SU-DHL-6 (cell line): ENCODE measurements at regions not wholly inside any gene's neighbourhood (a gene's known extent, or its start where the extent isn't known, plus 50 kb on each side); places are given as distances from the start of the nearest gene placed in this dataset.

Source experiments
- H2AFZ ChIP-seq: fragments of 200-600 bp; sonication (generic); 2 replicates; pipeline ENCODE4 v1.6.1; 2014; ENCODE audit warnings: low read depth, mild to moderate bottlenecking, moderate library complexity, mixed read lengths, antibody characterized with exemption, low read length; ENCODE audit not compliant: severe bottlenecking
- H3F3A ChIP-seq: fragments of 200-600 bp; shearing (Covaris generic); 2 replicates; pipeline ENCODE4 v1.6.0; 2016; ENCODE audit warnings: antibody characterized with exemption, mild to moderate bottlenecking; ENCODE audit not compliant: insufficient read depth
- H3K27ac ChIP-seq: fragments of 200-600 bp; sonication (generic); 2 replicates; pipeline ENCODE4 v1.5.1; 2016; ENCODE audit warnings: low read depth, mild to moderate bottlenecking, low read length, moderate library complexity, mixed read lengths
- H3K27me3 ChIP-seq: fragments of 200-600 bp; sonication (generic), shearing (Covaris generic); 2 replicates; pipeline ENCODE4 v1.6.0; 2014; ENCODE audit warnings: mild to moderate bottlenecking, low read length
- H3K36me3 ChIP-seq: fragments of 200-600 bp; sonication (generic); 2 replicates; pipeline ENCODE4 v1.6.1; 2014; ENCODE audit warnings: mild to moderate bottlenecking, low read length, mixed read lengths
- H3K4me2 ChIP-seq: fragments of 300-600, 200-600 bp; shearing (Covaris generic), sonication (generic); 2 replicates; pipeline ENCODE4 v1.6.0; 2014; ENCODE audit warnings: low read length, low read depth, mild to moderate bottlenecking; ENCODE audit not compliant: poor library complexity, severe bottlenecking
- H3K4me3 ChIP-seq: fragments of 200-600 bp; sonication (generic); 2 replicates; pipeline ENCODE4 v1.5.1; 2014; ENCODE audit warnings: antibody characterized with exemption, low read length, mild to moderate bottlenecking, mixed read lengths; ENCODE audit not compliant: insufficient read depth, poor library complexity, severe bottlenecking
- H3K79me2 ChIP-seq: fragments of 200-600 bp; sonication (generic); 2 replicates; pipeline ENCODE4 v1.6.1; 2014; ENCODE audit warnings: mild to moderate bottlenecking, low read length, moderate library complexity; ENCODE audit not compliant: insufficient read depth
- H3K9ac ChIP-seq: fragments of 200-600 bp; sonication (generic); 2 replicates; pipeline ENCODE4 v1.7.0; 2014; ENCODE audit warnings: mild to moderate bottlenecking, low read length
- H3K9me2 ChIP-seq: fragments of 200-600 bp; sonication (generic); replicated peaks from 2 replicates; pipeline ENCODE4 v1.6.1; 2014; ENCODE audit warnings: low read length; ENCODE audit not compliant: insufficient read depth
- H3K9me3 ChIP-seq: fragments of 200-600 bp; sonication (generic); 2 replicates; pipeline ENCODE4 v1.6.1; 2014; ENCODE audit warnings: low read length, mixed read lengths; ENCODE audit not compliant: insufficient read depth
- H4K20me1 ChIP-seq: fragments of 200-600 bp; sonication (generic); 2 replicates; pipeline ENCODE4 v1.6.1; 2014; ENCODE audit warnings: low read depth, mild to moderate bottlenecking, antibody characterized with exemption, low read length, moderate library complexity, mixed read lengths
- EZH2phosphoT487 ChIP-seq: fragments of 200-600 bp; sonication (generic), shearing (Covaris generic); conservative IDR thresholded peaks from 2 replicates; pipeline ENCODE4 v1.6.1; 2018; ENCODE audit warnings: mild to moderate bottlenecking, antibody characterized with exemption, low read length, moderate library complexity, mixed read lengths
- TF ChIP-seq, protein P1 (sequence below): fragments of 200-600 bp; sonication (generic); IDR thresholded peaks from one replicate; pipeline ENCODE4 v1.5.1; 2017; ENCODE audit warnings: antibody characterized with exemption, mild to moderate bottlenecking, low read length, moderate library complexity; ENCODE audit not compliant: insufficient read depth, poor library complexity, severe bottlenecking

DNA sequence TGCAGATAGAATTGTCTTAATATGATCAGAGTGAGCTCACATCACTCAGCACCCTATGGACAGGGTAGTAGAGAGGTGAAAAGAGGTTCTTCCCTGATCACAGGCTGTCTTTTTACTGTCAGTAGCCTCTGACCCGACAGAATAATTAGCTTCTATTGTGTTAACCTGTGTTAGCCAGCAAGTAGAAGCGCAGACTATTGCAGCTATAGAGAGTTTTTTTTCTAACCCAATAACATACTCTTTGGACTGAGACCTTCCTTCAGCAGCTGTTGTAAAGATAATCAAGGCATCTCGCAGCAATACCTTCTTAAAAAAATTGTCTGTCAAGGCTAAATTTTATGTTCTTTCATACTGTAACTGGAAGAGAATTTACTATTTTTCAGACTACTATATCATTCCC is 670.4 kb downstream of the ADCYAP1 start:
- H3K9me3 ChIP-seq, result no peaks in the 10 kb centered on the region
- no peak overlapping the region for H2AFZ ChIP-seq
- no peak for TF ChIP-seq EZH2phosphoT487
- TF ChIP-seq, protein P1, sequence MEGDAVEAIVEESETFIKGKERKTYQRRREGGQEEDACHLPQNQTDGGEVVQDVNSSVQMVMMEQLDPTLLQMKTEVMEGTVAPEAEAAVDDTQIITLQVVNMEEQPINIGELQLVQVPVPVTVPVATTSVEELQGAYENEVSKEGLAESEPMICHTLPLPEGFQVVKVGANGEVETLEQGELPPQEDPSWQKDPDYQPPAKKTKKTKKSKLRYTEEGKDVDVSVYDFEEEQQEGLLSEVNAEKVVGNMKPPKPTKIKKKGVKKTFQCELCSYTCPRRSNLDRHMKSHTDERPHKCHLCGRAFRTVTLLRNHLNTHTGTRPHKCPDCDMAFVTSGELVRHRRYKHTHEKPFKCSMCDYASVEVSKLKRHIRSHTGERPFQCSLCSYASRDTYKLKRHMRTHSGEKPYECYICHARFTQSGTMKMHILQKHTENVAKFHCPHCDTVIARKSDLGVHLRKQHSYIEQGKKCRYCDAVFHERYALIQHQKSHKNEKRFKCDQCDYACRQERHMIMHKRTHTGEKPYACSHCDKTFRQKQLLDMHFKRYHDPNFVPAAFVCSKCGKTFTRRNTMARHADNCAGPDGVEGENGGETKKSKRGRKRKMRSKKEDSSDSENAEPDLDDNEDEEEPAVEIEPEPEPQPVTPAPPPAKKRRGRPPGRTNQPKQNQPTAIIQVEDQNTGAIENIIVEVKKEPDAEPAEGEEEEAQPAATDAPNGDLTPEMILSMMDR, result no peak
- H3K9ac ChIP-seq, result no peak overlapping the region
- no peaks in the 10 kb centered on the region for H3K36me3 ChIP-seq
- H4K20me1 ChIP-seq, result no peaks in the 10 kb centered on the region
- no peaks in the 10 kb centered on the region for H3K9me2 ChIP-seq
- H3K79me2 ChIP-seq, result no peaks in the 10 kb centered on the region
- H3K27ac ChIP-seq, result no peak overlapping the region
- no peaks in the 10 kb centered on the region for H3K27me3 ChIP-seq
- no peak overlapping the region for H3K4me2 ChIP-seq
- no peaks in the 10 kb centered on the region for H3F3A ChIP-seq
- no peak overlapping the region for H3K4me3 ChIP-seq

DNA sequence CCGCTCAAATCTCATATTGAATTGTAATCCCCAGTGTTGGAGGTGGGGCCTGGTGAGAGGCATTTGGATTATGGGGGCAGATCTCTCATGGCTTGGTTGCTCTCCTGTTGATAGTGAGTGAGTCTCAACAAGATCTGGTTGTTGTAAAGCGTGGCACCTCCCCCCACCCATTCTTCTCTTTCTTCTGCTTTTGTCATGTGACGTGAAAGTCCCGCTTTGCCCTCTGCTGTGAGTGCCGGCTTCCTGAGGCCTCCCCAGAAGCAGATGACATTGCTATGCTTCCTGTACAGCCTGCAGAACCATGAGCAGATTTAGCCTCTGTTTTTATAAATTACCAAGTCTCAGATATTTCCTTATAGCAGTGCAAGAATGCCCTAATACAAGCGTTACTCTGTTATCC is 673.8 kb downstream of the ADCYAP1 start:
- Histone ChIP-seq H3K4me3 (no peak overlapping the region), H3K27me3 (no peaks in the 10 kb centered on the region), H3K9me3 (no peaks in the 10 kb centered on the region), H3K79me2 (no peaks in the 10 kb centered on the region), H3K4me2 (no peak overlapping the region), H3K9me2 (no peaks in the 10 kb centered on the region), H4K20me1 (no peaks in the 10 kb centered on the region), H3K9ac (no peak overlapping the region), H3F3A (no peaks in the 10 kb centered on the region), H3K27ac (no peak overlapping the region), H3K36me3 (no peaks in the 10 kb centered on the region), H2AFZ (no peak overlapping the region)
- TF ChIP-seq EZH2phosphoT487, result no peak
- TF ChIP-seq, protein P1, result no peak

DNA sequence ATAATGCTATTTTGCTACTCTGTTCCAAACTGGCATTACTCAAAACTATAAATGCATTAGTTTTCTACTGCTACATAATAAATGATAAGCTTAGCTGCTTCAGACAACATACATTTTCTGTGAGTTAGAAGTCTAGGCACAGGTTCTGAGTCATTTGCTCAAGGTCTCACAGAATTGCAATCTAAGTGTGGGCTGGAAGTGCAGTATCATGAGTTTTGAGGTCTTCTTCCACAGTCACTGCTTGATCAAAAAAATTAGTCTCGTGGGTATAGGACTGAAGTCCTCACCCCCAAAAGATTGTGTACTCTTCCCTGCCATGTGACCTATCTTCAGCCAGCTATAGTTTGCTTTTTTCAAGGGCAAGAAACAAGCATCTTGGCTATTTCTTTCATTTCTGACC is 676.9 kb downstream of the ADCYAP1 start:
- Histone ChIP-seq H3K4me3 (no peak overlapping the region), H3K9me3 (no peaks in the 10 kb centered on the region), H2AFZ (no peak overlapping the region), H3K36me3 (no peaks in the 10 kb centered on the region), H3K27ac (no peak overlapping the region), H3F3A (no peaks in the 10 kb centered on the region), H3K9ac (no peak overlapping the region), H4K20me1 (no peaks in the 10 kb centered on the region), H3K27me3 (no peaks in the 10 kb centered on the region), H3K79me2 (no peaks in the 10 kb centered on the region), H3K9me2 (no peaks in the 10 kb centered on the region), H3K4me2 (no peak overlapping the region)
- no peak for TF ChIP-seq EZH2phosphoT487
- TF ChIP-seq, protein P1, result no peak
